BLaER1 treated with 17β-estradiol and CSF1 and Interleukin-3, amounts not matched to agents 10 nM and 100 nM (cell line): ENCODE measurements at regions not wholly inside any gene's neighbourhood (a gene's known extent, or its start where the extent isn't known, plus 50 kb on each side); places are given as distances from the start of the nearest gene placed in this dataset.

Experiments used
- H3K27ac ChIP-seq, 11 experiments: shearing (Covaris generic); formaldehyde crosslinking; 2 replicates each; pipeline ENCODE4 v1.8.1; 2022
- H3K27me3 ChIP-seq, 11 experiments: shearing (Covaris generic); formaldehyde crosslinking; 2 replicates each; pipeline ENCODE4 v1.8.1; 2022
- H3K36me3 ChIP-seq, 11 experiments: shearing (Covaris generic); formaldehyde crosslinking; 2 replicates each; pipeline ENCODE4 v1.8.1; 2022
- H3K4me1 ChIP-seq, 10 experiments: shearing (Covaris generic); formaldehyde crosslinking; 2 replicates each; pipeline ENCODE4 v1.8.1; 2022
- H3K4me2 ChIP-seq, 11 experiments: shearing (Covaris generic); formaldehyde crosslinking; 2 replicates each; pipeline ENCODE4 v1.8.1; 2022
- H3K4me3 ChIP-seq, 10 experiments: shearing (Covaris generic); formaldehyde crosslinking; 2 replicates each; pipeline ENCODE4 v1.8.1; 2022
- H3K9ac ChIP-seq, 11 experiments: shearing (Covaris generic); formaldehyde crosslinking; 2 replicates each; pipeline ENCODE4 v1.8.1; 2022
- H3K9me3 ChIP-seq, 11 experiments: shearing (Covaris generic); formaldehyde crosslinking; replicated peaks in 1 of 11; 2 replicates each; pipeline ENCODE4 v1.8.1; 2022
- H4K20me1 ChIP-seq, 11 experiments: shearing (Covaris generic); formaldehyde crosslinking; 2 replicates each; pipeline ENCODE4 v1.8.1; 2022
- Cebpa-rat ChIP-seq, 11 experiments: shearing (Covaris generic); IDR thresholded peaks; 2 replicates each; pipeline ENCODE4 v1.8.1; 2022

GRCh38 chr9:11402621-11403020 lies 789.8 kb upstream of the PTPRD start:
- Histone ChIP-seq H3K9me3 (peaks cover 6 to 63% (median 32%) of the 10 kb centered on the region in 11 experiments; a peak in 20 of 22 replicates), H3K36me3 (no peaks in the 10 kb centered on the region), H3K4me3 (no peak overlapping the region), H3K9ac (no peak overlapping the region), H3K27ac (no peak overlapping the region), H3K27me3 (no peaks in the 10 kb centered on the region), H4K20me1 (no peaks in the 10 kb centered on the region), H3K4me2 (no peak overlapping the region), H3K4me1 (no peaks in the 10 kb centered on the region)
- TF ChIP-seq Cebpa-rat (IDR thresholded peaks at IDR 0.05) = no peak

GRCh38 chr9:11414241-11414640 lies 801.4 kb upstream of the PTPRD start:
- Histone ChIP-seq H3K4me2 (no peak overlapping the region), H3K4me1 (no peaks in the 10 kb centered on the region), H3K27ac (no peak overlapping the region), H3K27me3 (no peaks in the 10 kb centered on the region), H3K4me3 (no peak overlapping the region), H3K9ac (no peak overlapping the region), H4K20me1 (no peaks in the 10 kb centered on the region), H3K9me3 (peaks cover 16 to 20% (median 17%) of the 10 kb centered on the region in 11 experiments), H3K36me3 (no peaks in the 10 kb centered on the region)
- TF ChIP-seq Cebpa-rat (IDR thresholded peaks at IDR 0.05) = no peak

GRCh38 chr9:11417782-11418181 lies 805.0 kb upstream of the PTPRD start:
- no peak for TF ChIP-seq Cebpa-rat (IDR thresholded peaks at IDR 0.05)
- no peaks in the 10 kb centered on the region for H3K27me3 ChIP-seq

GRCh38 chr9:11431490-11431889 lies 818.7 kb upstream of the PTPRD start:
- TF ChIP-seq Cebpa-rat (IDR thresholded peaks at IDR 0.05) = no peak
- no peaks in the 10 kb centered on the region for H3K9me3 ChIP-seq
- H3K4me3 ChIP-seq = no peak overlapping the region
- no peak overlapping the region for H3K4me2 ChIP-seq
- H3K36me3 ChIP-seq = no peaks in the 10 kb centered on the region
- no peak overlapping the region for H3K9ac ChIP-seq
- no peaks in the 10 kb centered on the region for H4K20me1 ChIP-seq
- peaks cover 0 to 8% (median 0%) of the 10 kb centered on the region in 10 experiments; a peak in 4 of 20 replicates for H3K4me1 ChIP-seq
- H3K27me3 ChIP-seq = no peaks in the 10 kb centered on the region
- no peak overlapping the region for H3K27ac ChIP-seq

More at GRCh38 chr9:11417782-11418181, 805.0 kb upstream of the PTPRD start:
- Histone ChIP-seq H4K20me1 (no peaks in the 10 kb centered on the region), H3K9ac (no peak overlapping the region), H3K4me3 (no peak overlapping the region), H3K4me2 (no peak overlapping the region), H3K27ac (no peak overlapping the region), H3K4me1 (peaks cover 0 to 7% (median 0%) of the 10 kb centered on the region in 10 experiments; a peak in 2 of 20 replicates), H3K36me3 (no peaks in the 10 kb centered on the region), H3K9me3 (peaks cover 16 to 18% (median 17%) of the 10 kb centered on the region in 11 experiments)

- Histone ChIP-seq H3K9me3 (no peaks in the 10 kb centered on the region), H3K27ac (no peak overlapping the region), H4K20me1 (no peaks in the 10 kb centered on the region), H3K4me1 (peaks cover 0 to 8% (median 0%) of the 10 kb centered on the region in 10 experiments; a peak in 4 of 20 replicates), H3K9ac (no peak overlapping the region), H3K4me2 (no peak overlapping the region), H3K36me3 (no peaks in the 10 kb centered on the region), H3K27me3 (no peaks in the 10 kb centered on the region), H3K4me3 (no peak overlapping the region)
- no peak for TF ChIP-seq Cebpa-rat (IDR thresholded peaks at IDR 0.05)
Measured at GRCh38 chr9:11432361-11432760, 819.6 kb upstream of the PTPRD start.

- H3K4me2 ChIP-seq = no peak overlapping the region
- H3K9ac ChIP-seq = no peak overlapping the region
- no peak for TF ChIP-seq Cebpa-rat (IDR thresholded peaks at IDR 0.05)
- no peak overlapping the region for H3K4me3 ChIP-seq
- H4K20me1 ChIP-seq = no peaks in the 10 kb centered on the region
- no peaks in the 10 kb centered on the region for H3K36me3 ChIP-seq
- H3K27me3 ChIP-seq = no peaks in the 10 kb centered on the region
- H3K4me1 ChIP-seq = peaks cover 0 to 7% (median 0%) of the 10 kb centered on the region in 10 experiments; a peak in 1 of 20 replicates
- no peaks in the 10 kb centered on the region; a peak in 1 of 22 replicates for H3K9me3 ChIP-seq
- no peak overlapping the region for H3K27ac ChIP-seq
Measured at GRCh38 chr9:11443631-11444030, 830.8 kb upstream of the PTPRD start.

GRCh38 chr9:11457825-11458790 lies 845.3 kb upstream of the PTPRD start:
- Histone ChIP-seq H3K4me2 (peak overlapping the region in 1 of 11 experiments; percentile 20; a peak in 2 of 22 replicates), H3K9me3 (no peaks in the 10 kb centered on the region), H3K27me3 (no peaks in the 10 kb centered on the region), H3K36me3 (no peaks in the 10 kb centered on the region), H3K9ac (no peak overlapping the region), H3K4me1 (peaks cover 0 to 11% (median 0%) of the 10 kb centered on the region in 10 experiments; a peak in 2 of 20 replicates), H4K20me1 (no peaks in the 10 kb centered on the region), H3K27ac (no peak overlapping the region), H3K4me3 (no peak overlapping the region)
- TF ChIP-seq Cebpa-rat (IDR thresholded peaks at IDR 0.05) = peak in 1 of 11 experiments; percentile 48; a peak in 2 of 22 replicates

- no peaks in the 10 kb centered on the region for H4K20me1 ChIP-seq
- H3K36me3 ChIP-seq = no peaks in the 10 kb centered on the region
- H3K27ac ChIP-seq = no peak overlapping the region
- H3K4me2 ChIP-seq = no peak overlapping the region
- H3K9ac ChIP-seq = no peak overlapping the region
- TF ChIP-seq Cebpa-rat (IDR thresholded peaks at IDR 0.05) = no peak
- H3K27me3 ChIP-seq = no peaks in the 10 kb centered on the region
- peaks cover 0 to 10% (median 0%) of the 10 kb centered on the region in 10 experiments; a peak in 3 of 20 replicates for H3K4me1 ChIP-seq
- H3K4me3 ChIP-seq = no peak overlapping the region
- peaks cover 0 to 8% (median 0%) of the 10 kb centered on the region in 11 experiments; a peak in 1 of 22 replicates for H3K9me3 ChIP-seq
Measured at GRCh38 chr9:11469745-11470144, 856.9 kb upstream of the PTPRD start.

GRCh38 chr9:11471321-11471720 lies 858.5 kb upstream of the PTPRD start:
- H3K4me2 ChIP-seq = no peak overlapping the region

More at GRCh38 chr9:11471321-11471720, 858.5 kb upstream of the PTPRD start:
- H3K4me1 ChIP-seq = peaks cover 0 to 10% (median 0%) of the 10 kb centered on the region in 10 experiments; a peak in 3 of 20 replicates
- no peak overlapping the region for H3K27ac ChIP-seq
- H3K36me3 ChIP-seq = no peaks in the 10 kb centered on the region
- H3K4me3 ChIP-seq = no peak overlapping the region
- TF ChIP-seq Cebpa-rat (IDR thresholded peaks at IDR 0.05) = no peak
- peaks cover 0 to 8% (median 0%) of the 10 kb centered on the region in 11 experiments; a peak in 1 of 22 replicates for H3K9me3 ChIP-seq
- no peaks in the 10 kb centered on the region for H3K27me3 ChIP-seq
- H3K9ac ChIP-seq = no peak overlapping the region
- H4K20me1 ChIP-seq = no peaks in the 10 kb centered on the region
